H9 (cell line): ENCODE measurements at regions not wholly inside any gene's neighbourhood (a gene's known extent, or its start where the extent isn't known, plus 50 kb on each side); places are given as distances from the start of the nearest gene placed in this dataset.

ENCODE experiments used
- DNase-seq: peaks from one replicate; pipeline ENCODE4 v3.0.0-alpha.2; 2017
- H2AFZ ChIP-seq: one replicate; pipeline ENCODE4 v1.6.1; 2013; ENCODE audit warnings: mild to moderate bottlenecking, low read length, control low read depth, moderate library complexity
- H2AK5ac ChIP-seq: 2 replicates; pipeline ENCODE4 v1.6.1; 2013; ENCODE audit warnings: low read length, control low read depth, mixed read lengths; ENCODE audit not compliant: insufficient read length
- H2BK120ac ChIP-seq: one replicate; pipeline ENCODE4 v1.6.1; 2013; ENCODE audit warnings: low read depth, mild to moderate bottlenecking, low read length, control low read depth, inconsistent platforms; ENCODE audit not compliant: poor library complexity, severe bottlenecking
- H2BK12ac ChIP-seq: 2 replicates; pipeline ENCODE4 v1.6.1; 2013; ENCODE audit warnings: low read length, control low read depth, mixed read lengths, low read depth; ENCODE audit not compliant: insufficient read length
- H2BK15ac ChIP-seq: 2 replicates; pipeline ENCODE4 v1.6.1; 2013; ENCODE audit warnings: low read depth, low read length, control low read depth
- H2BK20ac ChIP-seq: one replicate; pipeline ENCODE4 v1.6.1; 2013; ENCODE audit warnings: low read depth, mild to moderate bottlenecking, low read length, control low read depth, inconsistent platforms; ENCODE audit not compliant: poor library complexity, severe bottlenecking
- H2BK5ac ChIP-seq: 2 replicates; pipeline ENCODE4 v1.6.1; 2013; ENCODE audit warnings: low read length, control low read depth, mixed read lengths; ENCODE audit not compliant: insufficient read length
- H3K14ac ChIP-seq: 2 replicates; pipeline ENCODE4 v1.6.1; 2013; ENCODE audit warnings: low read length, control low read depth; ENCODE audit not compliant: insufficient read depth
- H3K18ac ChIP-seq: 2 replicates; pipeline ENCODE4 v1.6.1; 2013; ENCODE audit warnings: low read depth, mild to moderate bottlenecking, mixed read lengths, low read length, control low read depth; ENCODE audit not compliant: insufficient read length
- H3K23ac ChIP-seq: 2 replicates; pipeline ENCODE4 v1.6.1; 2013; ENCODE audit warnings: low read length, control low read depth, mixed read lengths, low read depth; ENCODE audit not compliant: insufficient read length
- H3K23me2 ChIP-seq: 2 replicates; pipeline ENCODE4 v1.6.1; 2013; ENCODE audit warnings: low read depth, mild to moderate bottlenecking, mixed read lengths, low read length, control low read depth; ENCODE audit not compliant: insufficient read length, poor library complexity, severe bottlenecking
- H3K27ac ChIP-seq: 2 replicates; pipeline ENCODE4 v1.5.1; 2013; ENCODE audit warnings: low read length, control low read depth, mixed read lengths, low read depth; ENCODE audit not compliant: insufficient read length
- H3K27me3 ChIP-seq: 2 replicates; pipeline ENCODE4 v1.6.1; 2013; ENCODE audit warnings: low read length, control low read depth, inconsistent platforms; ENCODE audit not compliant: insufficient read depth
- H3K4ac ChIP-seq: 2 replicates; pipeline ENCODE4 v1.6.1; 2013; ENCODE audit warnings: low read depth, mild to moderate bottlenecking, control low read depth, inconsistent platforms, low read length, moderate library complexity
- H3K4me1 ChIP-seq: 2 replicates; pipeline ENCODE4 v1.6.1; 2013; ENCODE audit warnings: low read length, control low read depth, inconsistent platforms; ENCODE audit not compliant: insufficient read depth
- H3K4me2 ChIP-seq: 2 replicates; pipeline ENCODE4 v1.6.1; 2013; ENCODE audit warnings: low read length, control low read depth, mixed read lengths; ENCODE audit not compliant: insufficient read length, insufficient read depth
- H3K56ac ChIP-seq: 2 replicates; pipeline ENCODE4 v1.6.1; 2013; ENCODE audit warnings: low read depth, mild to moderate bottlenecking, mixed read lengths, low read length, control low read depth; ENCODE audit not compliant: insufficient read length
- H3K79me1 ChIP-seq: 2 replicates; pipeline ENCODE4 v1.6.1; 2013; ENCODE audit warnings: low read depth, mild to moderate bottlenecking, moderate library complexity, low read length, control low read depth, inconsistent platforms; ENCODE audit not compliant: insufficient read depth, poor library complexity, severe bottlenecking
- H3K79me2 ChIP-seq: 2 replicates; pipeline ENCODE4 v1.6.1; 2013; ENCODE audit warnings: low read length, control low read depth, inconsistent platforms; ENCODE audit not compliant: insufficient read depth
- H3K9ac ChIP-seq: 2 replicates; pipeline ENCODE4 v1.6.1; 2013; ENCODE audit warnings: low read length, control low read depth, mixed read lengths; ENCODE audit not compliant: insufficient read length; ENCODE audit errors: extremely low read depth
- H3K9me3 ChIP-seq: one replicate; pipeline ENCODE4 v1.6.1; 2013; ENCODE audit warnings: low read depth, low read length, inconsistent platforms; ENCODE audit not compliant: control insufficient read depth
- H3T11ph ChIP-seq: one replicate; pipeline ENCODE4 v1.6.1; 2013; ENCODE audit warnings: mild to moderate bottlenecking, low read length, control low read depth, inconsistent platforms
- H4K20me1 ChIP-seq: one replicate; pipeline ENCODE4 v1.6.1; 2013; ENCODE audit not compliant: control insufficient read depth, insufficient read length, insufficient read depth
- H4K5ac ChIP-seq: 2 replicates; pipeline ENCODE4 v1.6.1; 2013; ENCODE audit warnings: low read depth, mild to moderate bottlenecking, mixed read lengths, low read length, control low read depth; ENCODE audit not compliant: insufficient read length
- H4K8ac ChIP-seq: replicated peaks from 2 replicates; pipeline ENCODE4 v1.6.1; 2013; ENCODE audit warnings: low read length, control low read depth, mixed read lengths, low read depth; ENCODE audit not compliant: insufficient read length
- H4K91ac ChIP-seq: 2 replicates; pipeline ENCODE4 v1.6.1; 2013; ENCODE audit warnings: low read depth, mild to moderate bottlenecking, moderate library complexity, mixed read lengths, low read length, control low read depth; ENCODE audit not compliant: insufficient read length
- H3K27ac Mint-ChIP-seq, 3 experiments: 2 replicates in 2 of 3; 3 replicates in 1 of 3; pipeline ENCODE4 v1.8.0; 2020 to 2021; ENCODE audit warnings: mixed read lengths in 3 of 3, mild to moderate bottlenecking in 1 of 3, moderate library complexity in 1 of 3
- H3K27me3 Mint-ChIP-seq: 2 replicates; pipeline ENCODE4 v1.8.0; 2021; ENCODE audit warnings: low read depth, mild to moderate bottlenecking, moderate library complexity, mixed read lengths
- H3K36me3 Mint-ChIP-seq, 3 experiments: 2 replicates in 2 of 3; 3 replicates in 1 of 3; pipeline ENCODE4 v1.8.0; 2020 to 2021; ENCODE audit warnings: low read depth in 3 of 3, mixed read lengths in 3 of 3; ENCODE audit not compliant: insufficient read depth in 1 of 3
- H3K4me1 Mint-ChIP-seq, 2 experiments: 2 replicates each; pipeline ENCODE4 v1.8.0; 2020; ENCODE audit warnings: mixed read lengths in 2 of 2
- H3K4me3 Mint-ChIP-seq, 2 experiments: 2 replicates in 1 of 2; 3 replicates in 1 of 2; pipeline ENCODE4 v1.8.0; 2020 to 2021; ENCODE audit warnings: mild to moderate bottlenecking in 2 of 2, mixed read lengths in 2 of 2, moderate library complexity in 1 of 2
- H3K9me3 Mint-ChIP-seq, 2 experiments: 2 replicates in 1 of 2; 3 replicates in 1 of 2; pipeline ENCODE4 v1.8.0; 2020; ENCODE audit warnings: mild to moderate bottlenecking in 2 of 2, mixed read lengths in 2 of 2, moderate library complexity in 1 of 2
- CTCF ChIP-seq: fragments of 200-600 bp; sonication (generic); conservative IDR thresholded peaks from 3 replicates; pipeline ENCODE4 v1.8.0; 2021; ENCODE audit warnings: antibody characterized with exemption, mild to moderate bottlenecking
- WGBS: extraction: QIAGEN DNeasy Blood & Tissue Kit; methylation state at CpG from one replicate; pipeline ENCODE4 v1.1.7; 2013; ENCODE audit warnings: missing lambda C conversion rate, low lambda C conversion rate, mixed read lengths; ENCODE audit not compliant: insufficient read length; ENCODE audit errors: extremely low coverage; 5-methylcytosine and 5-hydroxymethylcytosine counted together

GRCh38 chr4:123323998-123324397 is 72.6 kb upstream of the SPRY1 start:
- Histone ChIP-seq H3K4ac (no peak overlapping the region), H3K27ac (no peak overlapping the region), H3K18ac (no peak overlapping the region), H2AFZ (no peak overlapping the region), H3K56ac (no peak overlapping the region), H2AK5ac (no peak overlapping the region), H3K14ac (no peak overlapping the region), H2BK5ac (no peak overlapping the region), H4K8ac (no peak overlapping the region), H3K79me1 (no peaks in the 10 kb centered on the region), H2BK20ac (no peak overlapping the region), H3T11ph (no peak overlapping the region), H2BK15ac (no peak overlapping the region), H4K20me1 (no peaks in the 10 kb centered on the region), H2BK12ac (no peak overlapping the region), H3K9ac (no peak overlapping the region), H3K23me2 (no peaks in the 10 kb centered on the region), H2BK120ac (no peak overlapping the region), H3K27me3 (no peaks in the 10 kb centered on the region), H3K79me2 (no peaks in the 10 kb centered on the region), H4K5ac (no peak overlapping the region), H3K23ac (no peak overlapping the region), H3K4me2 (no peak overlapping the region), H3K9me3 (no peaks in the 10 kb centered on the region), H3K4me1 (peaks cover 9% of the 10 kb centered on the region), H4K91ac (no peak overlapping the region)
- no peak overlapping the region for H3K4me3 Mint-ChIP-seq
- peaks cover 23 to 39% (median 27%) of the 10 kb centered on the region in 3 experiments for H3K36me3 Mint-ChIP-seq
- H3K9me3 Mint-ChIP-seq, result peaks cover 24 to 28% of the 10 kb centered on the region in 2 experiments
- H3K27me3 Mint-ChIP-seq, result no peaks in the 10 kb centered on the region; the same call in 1 of the 2 replicates
- H3K4me1 Mint-ChIP-seq, result peaks cover 16 to 21% of the 10 kb centered on the region in 2 experiments
- no peak for TF ChIP-seq CTCF
- no peak overlapping the region for H3K27ac Mint-ChIP-seq
- no peak for DNase-seq
- no CpG with 5 or more reads among the region's 2 CpGs for WGBS
